GM19025 (cell line): ENCODE measurements at regions not wholly inside any gene's neighbourhood (a gene's known extent, or its start where the extent isn't known, plus 50 kb on each side); places are given as distances from the start of the nearest gene placed in this dataset.

Experiments
- ATAC-seq: cut with Tn5 transposase; IDR thresholded peaks from one replicate; pipeline ENCODE4 v1.9.1; 2021; ENCODE audit warnings: mild to moderate bottlenecking, low read depth, moderate library complexity; ENCODE audit not compliant: unreplicated experiment

- ATAC-seq, result no peak
Measured at GRCh38 chr2:35409762-35410161, 945.8 kb upstream of the CRIM1 start.

- ATAC-seq, result no peak
Measured at GRCh38 chr2:35408320-35408719, 947.3 kb upstream of the CRIM1 start.

GRCh38 chr2:35391736-35392442 lies 963.7 kb upstream of the CRIM1 start:
- ATAC-seq, result no peak

- no peak for ATAC-seq
Measured at GRCh38 chr2:35378791-35379190, 976.8 kb upstream of the CRIM1 start.

- ATAC-seq, result no peak
Measured at GRCh38 chr2:35374845-35375244, 980.7 kb upstream of the CRIM1 start.

GRCh38 chr2:35365859-35366258 lies 989.7 kb upstream of the CRIM1 start:
- no peak for ATAC-seq

- no peak for ATAC-seq
Measured at GRCh38 chr2:35356332-35356731, 999.2 kb upstream of the CRIM1 start.

- ATAC-seq, result no peak
Measured at GRCh38 chr2:35355056-35355455, 1000.5 kb upstream of the CRIM1 start.

GRCh38 chr2:35347561-35347960 lies 1008.0 kb upstream of the CRIM1 start:
- no peak for ATAC-seq

- no peak for ATAC-seq
Measured at GRCh38 chr2:35343135-35343534, 1012.4 kb upstream of the CRIM1 start.

- no peak for ATAC-seq
Measured at GRCh38 chr2:35339211-35339610, 1016.4 kb upstream of the CRIM1 start.

- ATAC-seq, result no peak
Measured at GRCh38 chr2:35337922-35338321, 1017.7 kb upstream of the CRIM1 start.

- ATAC-seq, result no peak
Measured at GRCh38 chr2:35314049-35314448, 1041.5 kb upstream of the CRIM1 start.

GRCh38 chr2:35301369-35301768 lies 1054.2 kb upstream of the CRIM1 start:
- ATAC-seq, result no peak

GRCh38 chr2:35298493-35298892 lies 1057.1 kb upstream of the CRIM1 start:
- no peak for ATAC-seq

GRCh38 chr2:35297403-35297802 lies 1058.2 kb upstream of the CRIM1 start:
- ATAC-seq, result no peak

GRCh38 chr2:35294636-35295263 lies 1060.8 kb upstream of the CRIM1 start:
- no peak for ATAC-seq

- no peak for ATAC-seq
Measured at GRCh38 chr2:35293261-35293660, 1062.3 kb upstream of the CRIM1 start.

- ATAC-seq, result no peak
Measured at GRCh38 chr2:35292199-35292598, 1063.4 kb upstream of the CRIM1 start.

- no peak for ATAC-seq
Measured at GRCh38 chr2:35281702-35282101, 1073.9 kb upstream of the CRIM1 start.

- no peak for ATAC-seq
Measured at GRCh38 chr2:35255826-35256225, 1099.8 kb upstream of the CRIM1 start.

GRCh38 chr2:35251156-35251555 lies 1104.4 kb upstream of the CRIM1 start:
- ATAC-seq, result no peak
